PC-3 (cell line): ENCODE measurements at regions not wholly inside any gene's neighbourhood (a gene's known extent, or its start where the extent isn't known, plus 50 kb on each side); places are given as distances from the start of the nearest gene placed in this dataset.

Experiments used
- CTCF ChIP-seq: fragments of 300-600 bp; sonication (generic); conservative IDR thresholded peaks from 2 replicates; pipeline ENCODE4 v1.5.1; 2017; ENCODE audit warnings: antibody characterized with exemption, low read depth, mild to moderate bottlenecking, low read length
- EZH2 ChIP-seq: fragments of 300-600 bp; sonication (generic); IDR thresholded peaks from one replicate; pipeline ENCODE4 v1.6.1; 2017; ENCODE audit warnings: antibody characterized with exemption, mild to moderate bottlenecking, low read length; ENCODE audit not compliant: unreplicated experiment
- EZH2phosphoT487 ChIP-seq: fragments of 300-600 bp; sonication (generic); IDR thresholded peaks from 2 replicates; pipeline ENCODE4 v1.6.1; 2018; ENCODE audit warnings: mild to moderate bottlenecking, antibody characterized with exemption, low read length, borderline replicate concordance

DNA sequence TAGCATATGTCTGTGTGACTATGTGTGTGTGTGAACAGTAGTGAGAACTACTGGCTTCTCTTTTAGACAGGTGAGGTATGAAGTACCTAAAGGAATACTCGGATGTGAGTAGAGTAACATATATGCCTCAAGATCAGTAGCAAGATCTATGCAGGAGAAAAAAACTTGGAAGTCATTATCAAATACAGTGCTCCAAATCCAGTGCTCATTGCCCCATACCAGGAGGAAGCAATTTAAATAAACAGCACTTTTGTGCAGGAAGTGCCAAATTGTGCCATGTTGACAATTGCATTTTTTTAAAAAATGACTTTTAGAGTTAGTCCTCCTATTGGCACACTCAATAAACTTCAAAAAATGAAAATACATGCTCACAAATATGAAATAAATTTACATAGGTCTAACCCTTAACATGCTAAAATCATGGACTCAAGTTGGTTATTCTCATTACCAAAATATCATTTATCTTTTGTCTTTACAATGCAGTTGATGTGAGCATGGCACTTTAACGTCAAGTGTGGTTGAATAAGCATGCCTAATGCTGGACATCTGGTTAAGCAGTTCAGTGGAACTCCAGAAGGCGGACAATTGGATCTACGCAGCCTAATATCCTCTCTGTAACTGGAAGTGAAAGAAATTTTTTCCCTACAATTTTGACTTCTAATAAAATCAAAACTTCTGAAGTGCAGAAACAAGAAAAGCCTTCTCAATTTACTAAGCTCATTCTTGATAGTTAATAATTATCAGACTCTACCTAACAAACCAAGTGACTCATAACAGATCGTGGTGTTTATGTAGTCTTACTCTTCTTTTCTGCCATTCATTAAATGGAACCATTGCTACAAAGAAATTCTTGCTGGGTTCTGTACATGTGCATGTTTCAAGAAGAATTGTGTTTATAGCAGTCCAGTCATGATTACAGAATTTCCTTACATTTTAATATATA lies 195.2 kb downstream of the MDFIC start:
- TF ChIP-seq CTCF: no peak
- no peak for TF ChIP-seq EZH2phosphoT487
- no peak for TF ChIP-seq EZH2
